ENCODE measurements at regions not wholly inside any gene's neighbourhood (a gene's known extent, or its start where the extent isn't known, plus 50 kb on each side); places are given as distances from the start of the nearest gene placed in this dataset.

DNA sequence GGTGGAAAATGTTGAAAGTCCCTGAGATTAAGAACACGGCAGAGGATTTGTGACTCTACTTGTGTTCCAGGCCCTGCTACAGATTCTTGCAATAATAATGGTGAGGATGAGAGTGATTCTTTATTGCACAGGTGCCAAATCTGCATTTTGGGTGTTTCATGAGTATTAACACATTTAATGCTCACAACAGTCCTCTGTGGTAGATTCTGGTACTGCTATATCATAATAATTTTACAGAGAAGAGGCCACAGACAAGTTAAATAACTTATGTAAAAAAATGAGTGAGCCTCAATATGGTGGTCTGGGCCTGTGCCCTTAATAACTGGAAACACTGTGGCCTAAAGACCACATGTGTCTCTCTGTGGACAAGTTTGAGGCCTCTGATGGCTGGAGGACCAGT is 124.3 kb downstream of the C4orf33 start:
- no peak for DNase-seq
- Histone ChIP-seq H3K27ac (no peak overlapping the region), H3K36me3 (ENCODE audit: low read depth, missing control alignments) (no peaks in the 10 kb centered on the region), H3K9me3 (no peaks in the 10 kb centered on the region), H3K4me3 (no peak overlapping the region), H3K4me1 (no peaks in the 10 kb centered on the region), H3K27me3 (no peaks in the 10 kb centered on the region)
- intact Hi-C loops (cut with DNase I; ENCODE audit: low total_unique reads): no loop called here
- WGBS, 2 donors: 100% methylated on average over 1 of the region's 1 CpG
- TF ChIP-seq POLR2A (IDR thresholded peaks at IDR 0.05): no peak
- no peak for TF ChIP-seq CTCF (IDR thresholded peaks at IDR 0.05)

- no peaks in the 10 kb centered on the region for H3K36me3 ChIP-seq (ENCODE audit: low read depth, missing control alignments)
- H3K9me3 ChIP-seq: no peaks in the 10 kb centered on the region
- intact Hi-C loops (cut with DNase I; ENCODE audit: low total_unique reads): no loop called here
- TF ChIP-seq POLR2A (IDR thresholded peaks at IDR 0.05): no peak
- TF ChIP-seq CTCF (IDR thresholded peaks at IDR 0.05): no peak
- DNase-seq: peak; percentile 22
- no peaks in the 10 kb centered on the region for H3K4me1 ChIP-seq
- no peak overlapping the region for H3K4me3 ChIP-seq
- no peaks in the 10 kb centered on the region for H3K27me3 ChIP-seq
- H3K27ac ChIP-seq: no peak overlapping the region
These were observed 128.0 kb downstream of the C4orf33 start for GRCh38 chr4:129223945-129224344.

- H3K9me3 ChIP-seq: no peaks in the 10 kb centered on the region
- no peaks in the 10 kb centered on the region for H3K4me1 ChIP-seq
- intact Hi-C loops (cut with DNase I; ENCODE audit: low total_unique reads): no loop called here
- H3K4me3 ChIP-seq: no peak overlapping the region
- 83 to 89% methylated on average over 4 of the region's 4 CpGs for WGBS, 2 donors
- DNase-seq: no peak
- TF ChIP-seq POLR2A (IDR thresholded peaks at IDR 0.05) (no peak), CTCF (IDR thresholded peaks at IDR 0.05) (no peak)
- H3K27ac ChIP-seq: no peak overlapping the region
- H3K36me3 ChIP-seq (ENCODE audit: low read depth, missing control alignments): no peaks in the 10 kb centered on the region
- no peaks in the 10 kb centered on the region for H3K27me3 ChIP-seq
These were observed 134.9 kb downstream of the C4orf33 start for GRCh38 chr4:129230846-129231245.

GRCh38 chr4:129231945-129232588 is 136.1 kb downstream of the C4orf33 start:
- no peak overlapping the region for H3K27ac ChIP-seq
- 78 to 87% methylated on average over 2 of the region's 2 CpGs for WGBS, 2 donors
- no peak overlapping the region for H3K4me3 ChIP-seq
- no peaks in the 10 kb centered on the region for H3K9me3 ChIP-seq
- TF ChIP-seq CTCF (IDR thresholded peaks at IDR 0.05) (no peak), POLR2A (IDR thresholded peaks at IDR 0.05) (no peak)
- no peak for DNase-seq
- H3K27me3 ChIP-seq: no peaks in the 10 kb centered on the region
- H3K4me1 ChIP-seq: no peaks in the 10 kb centered on the region
- intact Hi-C loops (cut with DNase I; ENCODE audit: low total_unique reads): no loop called here
- no peaks in the 10 kb centered on the region for H3K36me3 ChIP-seq (ENCODE audit: low read depth, missing control alignments)

- intact Hi-C loops (cut with DNase I; ENCODE audit: low total_unique reads): no loop called here
- Histone ChIP-seq H3K9me3 (no peaks in the 10 kb centered on the region), H3K27ac (no peak overlapping the region), H3K27me3 (no peaks in the 10 kb centered on the region), H3K4me1 (no peaks in the 10 kb centered on the region), H3K4me3 (no peak overlapping the region), H3K36me3 (ENCODE audit: low read depth, missing control alignments) (no peaks in the 10 kb centered on the region)
- no peak for DNase-seq
- TF ChIP-seq POLR2A (IDR thresholded peaks at IDR 0.05) (no peak), CTCF (IDR thresholded peaks at IDR 0.05) (no peak)
- 70 to 73% methylated on average over 3 of the region's 3 CpGs for WGBS, 2 donors
These were observed 136.8 kb downstream of the C4orf33 start for GRCh38 chr4:129232589-129233337.

Measured in testis (tissue), 2 donors.